GM12892 (cell line): ENCODE measurements at regions not wholly inside any gene's neighbourhood (a gene's known extent, or its start where the extent isn't known, plus 50 kb on each side); places are given as distances from the start of the nearest gene placed in this dataset.
"Not testable (repeated sequence)": the region's sequence is repeated elsewhere in the genome, so short reads cannot be mapped to it uniquely, and the experiment has no call there.

Experiments
- POLR2A ChIP-seq: IDR thresholded peaks from 2 replicates; pipeline ENCODE4 v1.6.1; 2011; ENCODE audit warnings: low read depth, low read length, control low read depth
- POLR2AphosphoS5 ChIP-seq: IDR thresholded peaks from 2 replicates; pipeline ENCODE4 v1.6.1; 2011; ENCODE audit warnings: low read depth, low read length, control low read depth
- TAF1 ChIP-seq: IDR thresholded peaks from 2 replicates; pipeline ENCODE4 v1.6.1; 2011; ENCODE audit warnings: low read depth, mild to moderate bottlenecking, control low read depth, low read length, borderline replicate concordance

- not testable (repeated sequence) for TF ChIP-seq TAF1, POLR2AphosphoS5, POLR2A
Observed at GRCh38 chr2:132351668-132352067, 64.9 kb upstream of the GPR39 start.
